Endothelial cell of umbilical vein (primary cell): ENCODE measurements at regions not wholly inside any gene's neighbourhood (a gene's known extent, or its start where the extent isn't known, plus 50 kb on each side); places are given as distances from the start of the nearest gene placed in this dataset.

Experiments used
- BruUV-seq: library from RNA; stranded (reverse); fragments of 400-500 nt; replicated peaks from 2 replicates; lab custom pipeline; 2021; lab: Mats Ljungman, UMichigan
- CTCF ChIA-PET: fragments of 300-600, 350-600 bp; sonication (Branson Sonifier 250); formaldehyde crosslinking; loops from one replicate; lab custom pipeline; 2021; ENCODE audit warnings: antibody characterized with exemption, inconsistent platforms; lab: Charles Lee
- POLR2A ChIA-PET: fragments of 300-600, 350-600 bp; sonication (Branson Sonifier 250); formaldehyde crosslinking; loops from one replicate; lab custom pipeline; 2021; ENCODE audit warnings: antibody characterized with exemption, inconsistent platforms; lab: Charles Lee
- DNase-seq: peaks from one replicate; pipeline ENCODE4 v3.0.0-alpha.2; 2011; ENCODE audit warnings: low read depth, low spot score
- FAIRE-seq: peaks from 2 replicates; lab custom pipeline; 2011; peaks lifted over from hg19 to GRCh38; lab: Jason Lieb, UNC
- H2AFZ ChIP-seq: 2 replicates; pipeline ENCODE4 v1.6.0; 2012; ENCODE audit warnings: low read depth, low read length, control low read depth, inconsistent platforms
- H3K27ac ChIP-seq: 2 replicates; pipeline ENCODE4 v1.5.1; 2011; ENCODE audit warnings: low read depth, mild to moderate bottlenecking, control low read depth, low read length, moderate library complexity; ENCODE audit not compliant: insufficient read depth
- H3K27me3 ChIP-seq, 2 experiments: 2 replicates each; pipeline versions ENCODE4 v1.6.0 to v1.6.1; 2011; ENCODE audit warnings: low read length in 2 of 2, mixed read lengths in 1 of 2; ENCODE audit not compliant: control insufficient read depth in 2 of 2, insufficient read depth in 2 of 2
- H3K36me3 ChIP-seq, 2 experiments: 2 replicates in 1 of 2; 3 replicates in 1 of 2; pipeline ENCODE4 v1.5.1; 2011; ENCODE audit warnings: low read length in 2 of 2, mild to moderate bottlenecking in 1 of 2, moderate library complexity in 1 of 2; ENCODE audit not compliant: control insufficient read depth in 2 of 2, insufficient read depth in 2 of 2; ENCODE audit errors: extremely low read depth in 1 of 2
- H3K4me1 ChIP-seq: 3 replicates; pipeline ENCODE4 v1.5.1; 2011; ENCODE audit warnings: mild to moderate bottlenecking, low read length; ENCODE audit not compliant: control insufficient read depth, insufficient read depth; ENCODE audit errors: extremely low read depth
- H3K4me2 ChIP-seq: 2 replicates; pipeline ENCODE4 v1.6.1; 2011; ENCODE audit warnings: low read length, control low read depth, mixed read lengths; ENCODE audit not compliant: insufficient read depth
- H3K4me3 ChIP-seq, 3 experiments: fragments of 200-600 bp in 1 of 3; sonication (generic), shearing (Covaris generic) in 1 of 3; replicated peaks in 1 of 3; 2 replicates each; pipeline ENCODE4 v1.5.1; 2011 to 2016; ENCODE audit warnings: control low read depth in 3 of 3, low read length in 3 of 3, mild to moderate bottlenecking in 2 of 3, inconsistent platforms in 1 of 3, low read depth in 1 of 3, moderate library complexity in 1 of 3; ENCODE audit not compliant: insufficient read depth in 1 of 3
- H3K79me2 ChIP-seq: 2 replicates; pipeline ENCODE4 v1.6.0; 2012; ENCODE audit warnings: low read length, inconsistent platforms; ENCODE audit not compliant: control insufficient read depth, insufficient read depth
- H3K9ac ChIP-seq: replicated peaks from 2 replicates; pipeline ENCODE3; 2011; ENCODE audit warnings: low read length, control low read depth; ENCODE audit not compliant: insufficient read depth; ENCODE audit errors: extremely low read depth
- H3K9me1 ChIP-seq: replicated peaks from 3 replicates; pipeline ENCODE4 v1.6.0; 2011; ENCODE audit warnings: mild to moderate bottlenecking, low read length; ENCODE audit not compliant: control insufficient read depth, insufficient read depth; ENCODE audit errors: extremely low read depth
- H3K9me3 ChIP-seq: replicated peaks from 2 replicates; pipeline ENCODE4 v1.5.1; 2012; ENCODE audit warnings: low read length, inconsistent platforms; ENCODE audit not compliant: control insufficient read depth, insufficient read depth
- H4K20me1 ChIP-seq: replicated peaks from 2 replicates; pipeline ENCODE3; 2011; ENCODE audit warnings: mild to moderate bottlenecking, low read length; ENCODE audit not compliant: control insufficient read depth, insufficient read depth; ENCODE audit errors: extremely low read depth
- CTCF ChIP-seq, 2 donors: IDR thresholded peaks; 1 replicate in 1 of 2; 2 replicates in 1 of 2; pipeline ENCODE4 v1.5.1; 2011; ENCODE audit warnings: low read length in 2 of 2, mild to moderate bottlenecking in 2 of 2, moderate library complexity in 2 of 2, control low read depth in 1 of 2, inconsistent platforms in 1 of 2, low read depth in 1 of 2; ENCODE audit not compliant: insufficient read depth in 1 of 2; ENCODE audit errors: extremely low read depth in 1 of 2
- EZH2 ChIP-seq: IDR thresholded peaks from 2 replicates; pipeline ENCODE4 v1.6.1; 2012; ENCODE audit warnings: borderline replicate concordance, low read depth, mild to moderate bottlenecking, moderate library complexity, low read length, inconsistent platforms; ENCODE audit not compliant: severe bottlenecking
- FOS ChIP-seq: IDR thresholded peaks from 2 replicates; pipeline ENCODE4 v1.6.1; 2011; ENCODE audit warnings: mild to moderate bottlenecking, low read length, moderate library complexity, borderline replicate concordance; ENCODE audit not compliant: insufficient read depth
- GATA2 ChIP-seq: IDR thresholded peaks from 2 replicates; pipeline ENCODE4 v1.7.0; 2011; ENCODE audit warnings: low read depth, mild to moderate bottlenecking, moderate library complexity, mixed read lengths, low read length; ENCODE audit not compliant: insufficient read length, insufficient read depth
- JUN ChIP-seq: IDR thresholded peaks from 2 replicates; pipeline ENCODE4 v1.6.1; 2011; ENCODE audit warnings: borderline replicate concordance, low read depth; ENCODE audit not compliant: insufficient read length, insufficient read depth
- MAX ChIP-seq: IDR thresholded peaks from 2 replicates; pipeline ENCODE4 v1.6.1; 2011; ENCODE audit not compliant: insufficient read depth, insufficient read length
- MYC ChIP-seq: IDR thresholded peaks from one replicate; pipeline ENCODE4 v1.6.1; 2011; ENCODE audit warnings: mild to moderate bottlenecking, low read depth, low read length
- POLR2A ChIP-seq: IDR thresholded peaks from 2 replicates; pipeline ENCODE4 v1.6.1; 2012; ENCODE audit warnings: low read depth, mild to moderate bottlenecking, control low read depth, low read length
- POLR2AphosphoS5 ChIP-seq: IDR thresholded peaks from 2 replicates; pipeline ENCODE4 v1.6.1; 2012; ENCODE audit warnings: low read depth, mild to moderate bottlenecking, control low read depth, low read length, moderate library complexity; ENCODE audit not compliant: insufficient read depth
- dilution Hi-C: fragments of 300-500 bp; cut with MboI; formaldehyde crosslinking; loops from one replicate; pipeline ENCODE4 v1.15.0; 2019; ENCODE audit warnings: low sequenced_read_pairs; ENCODE audit not compliant: extremely low pct_ligation_motif_present
- intact Hi-C: fragments of 100-400 bp; cut with micrococcal nuclease; formaldehyde crosslinking; loops from one replicate; pipeline ENCODE4 v1.10.0; 2022

GRCh38 chr4:160193787-160194186 is 1090.9 kb downstream of the RAPGEF2 start:
- Histone ChIP-seq H3K9ac (no peak overlapping the region), H3K4me1 (no peaks in the 10 kb centered on the region), H3K9me1 (no peaks in the 10 kb centered on the region), H3K4me2 (no peak overlapping the region), H3K79me2 (no peaks in the 10 kb centered on the region), H2AFZ (no peak overlapping the region), H3K36me3 (no peaks in the 10 kb centered on the region), H3K27ac (no peak overlapping the region), H3K27me3 (no peaks in the 10 kb centered on the region), H3K9me3 (no peaks in the 10 kb centered on the region), H4K20me1 (no peaks in the 10 kb centered on the region), H3K4me3 (no peak overlapping the region)
- TF ChIP-seq CTCF (IDR thresholded peaks at IDR 0.05; ENCODE audit: extremely low read depth in 1 of 2, insufficient read depth in 1 of 2, low read depth in 1 of 2, low read length in 2 of 2) (no peak), JUN (no peak)
- ChIA-PET POLR2A (no interaction called here), CTCF (no interaction called here)
- FAIRE-seq: no peak
- no peak for DNase-seq
- intact Hi-C loops (no loop called here), dilution Hi-C loops (no loop called here)
- BruUV-seq: no TSS peak

GRCh38 chr4:160194716-160195115 is 1091.8 kb downstream of the RAPGEF2 start:
- dilution Hi-C loops: no loop called here
- CTCF ChIA-PET: no interaction called here

More at GRCh38 chr4:160194716-160195115, 1091.8 kb downstream of the RAPGEF2 start:
- Histone ChIP-seq H3K4me1 (no peaks in the 10 kb centered on the region), H3K4me2 (no peak overlapping the region), H3K27me3 (no peaks in the 10 kb centered on the region), H3K4me3 (no peak overlapping the region), H3K79me2 (no peaks in the 10 kb centered on the region), H4K20me1 (no peaks in the 10 kb centered on the region), H3K9ac (no peak overlapping the region), H2AFZ (no peak overlapping the region), H3K9me1 (no peaks in the 10 kb centered on the region), H3K27ac (no peak overlapping the region), H3K36me3 (no peaks in the 10 kb centered on the region), H3K9me3 (no peaks in the 10 kb centered on the region)
- POLR2A ChIA-PET: no interaction called here
- no peak for FAIRE-seq
- TF ChIP-seq MAX (no peak), POLR2A (no peak), MYC (no peak), JUN (no peak), EZH2 (no peak), POLR2AphosphoS5 (no peak), FOS (no peak), CTCF (IDR thresholded peaks at IDR 0.05; ENCODE audit: extremely low read depth in 1 of 2, insufficient read depth in 1 of 2, low read depth in 1 of 2, low read length in 2 of 2) (no peak), GATA2 (no peak)
- BruUV-seq: no TSS peak
- intact Hi-C loops: no loop called here
- DNase-seq: no peak
